A549 (cell line): ENCODE measurements at regions not wholly inside any gene's neighbourhood (a gene's known extent, or its start where the extent isn't known, plus 50 kb on each side); places are given as distances from the start of the nearest gene placed in this dataset.
A peak's percentile ranks its signal among the peaks of the same experiment; 100 is the strongest.

ENCODE experiments used
- ATAC-seq, 2 experiments: fragments of 200-7000 bp in 1 of 2; fragments of >200 bp in 1 of 2; cut with Nextera tagmentation in 1 of 2; cut with Tn5 transposase in 1 of 2; 3 replicates each; pipeline versions ENCODE4 v1.8.0 to v1.9.1; 2018 to 2020; ENCODE audit warnings: mild to moderate bottlenecking in 1 of 2, moderate library complexity in 1 of 2
- CTCF ChIA-PET: fragments of 300-600 bp; sonication (Branson Sonifier 250); formaldehyde crosslinking; extraction: SDS; loops from one replicate; lab custom pipeline; 2021; ENCODE audit warnings: antibody characterized with exemption, inconsistent platforms; lab: Yijun Ruan, JAX
- POLR2A ChIA-PET: fragments of 350-600 bp; formaldehyde crosslinking; extraction: SDS; loops from one replicate; lab custom pipeline; 2021; ENCODE audit warnings: antibody characterized with exemption, inconsistent platforms; lab: Yijun Ruan, JAX
- DNase-seq, 2 experiments: peaks; one replicate each; pipeline versions ENCODE4 v3.0.0 to v3.0.0-alpha.2; 2011 to 2016; ENCODE audit warnings: low read depth in 1 of 2, low spot score in 1 of 2
- FAIRE-seq: peaks from 2 replicates; lab custom pipeline; 2011; peaks lifted over from hg19 to GRCh38; lab: Jason Lieb, UNC
- H3K27ac ChIP-seq, 2 experiments: fragments of >200 bp; sonication (Bioruptor Twin); formaldehyde crosslinking; 3 replicates each; pipeline ENCODE4 v1.5.1; 2016 to 2017
- H3K4me1 ChIP-seq: fragments of >200 bp; sonication (Bioruptor Twin); formaldehyde crosslinking; 3 replicates; pipeline ENCODE4 v1.6.1; 2016
- H3K4me2 ChIP-seq: fragments of >200 bp; sonication (Bioruptor Twin); formaldehyde crosslinking; 3 replicates; pipeline ENCODE4 v1.6.1; 2016
- H3K4me3 ChIP-seq: fragments of >200 bp; sonication (Bioruptor Twin); formaldehyde crosslinking; 3 replicates; pipeline ENCODE4 v1.5.1; 2016
- H3K9me3 ChIP-seq: fragments of >200 bp; sonication (Bioruptor Twin); formaldehyde crosslinking; 3 replicates; pipeline ENCODE4 v1.6.1; 2016
- CBX8 ChIP-seq: fragments of 200-600 bp; sonication (generic); IDR thresholded peaks from 2 replicates; pipeline ENCODE4 v1.6.1; 2016
- EHF ChIP-seq: fragments of 250-450 bp; sonication (Bioruptor Pico); IDR thresholded peaks from 2 replicates; pipeline ENCODE4 v1.5.0; 2020; ENCODE audit warnings: mild to moderate bottlenecking
- EHMT2 ChIP-seq: fragments of 200-600 bp; sonication (generic); IDR thresholded peaks from 2 replicates; pipeline ENCODE4 v1.6.1; 2016; ENCODE audit warnings: antibody characterized with exemption, low read depth, mild to moderate bottlenecking, moderate library complexity
- EP300 ChIP-seq, 2 experiments: fragments of >200 bp; sonication (Bioruptor Twin); formaldehyde crosslinking; IDR thresholded peaks; 2 replicates in 1 of 2; 3 replicates in 1 of 2; pipeline ENCODE4 v1.6.1; 2016 to 2017
- ESRRA ChIP-seq: fragments of 150-350 bp; IDR thresholded peaks from 2 replicates; pipeline ENCODE4 v1.6.1; 2014; ENCODE audit warnings: mild to moderate bottlenecking, low read length, borderline replicate concordance
- FOSB ChIP-seq: fragments of 250-450 bp; sonication (Bioruptor Pico); IDR thresholded peaks from 2 replicates; pipeline ENCODE4 v1.5.0; 2020; ENCODE audit warnings: mild to moderate bottlenecking, moderate library complexity
- FOSL2 ChIP-seq, 2 experiments: fragments of 450-650 bp in 1 of 2; fragments of >200 bp in 1 of 2; sonication (Bioruptor Twin) in 1 of 2; formaldehyde crosslinking; IDR thresholded peaks; 2 replicates each; pipeline versions ENCODE4 v1.5.0 to v1.6.1; 2016 to 2020; ENCODE audit warnings: mild to moderate bottlenecking in 1 of 2, moderate library complexity in 1 of 2
- FOXS1 ChIP-seq: fragments of 250-450 bp; sonication (Bioruptor Pico); IDR thresholded peaks from 2 replicates; pipeline ENCODE4 v1.5.0; 2020; ENCODE audit warnings: mild to moderate bottlenecking, moderate library complexity
- GATA3 ChIP-seq: IDR thresholded peaks from 2 replicates; pipeline ENCODE4 v1.6.1; 2012; ENCODE audit warnings: borderline replicate concordance
- JUN ChIP-seq, 2 experiments: fragments of >200 bp; sonication (Bioruptor Twin); formaldehyde crosslinking; IDR thresholded peaks; 2 replicates in 1 of 2; 3 replicates in 1 of 2; pipeline ENCODE4 v1.6.1; 2016 to 2017
- JUNB ChIP-seq: fragments of >200 bp; sonication (Bioruptor Twin); formaldehyde crosslinking; IDR thresholded peaks from 2 replicates; pipeline ENCODE4 v1.6.1; 2016
- KDM1A ChIP-seq: fragments of 200-600 bp; sonication (generic); IDR thresholded peaks from 2 replicates; pipeline ENCODE4 v1.6.1; 2016; ENCODE audit warnings: low read depth, mild to moderate bottlenecking
- KDM5A ChIP-seq: fragments of 200-600 bp; sonication (generic); IDR thresholded peaks from 2 replicates; pipeline ENCODE4 v1.6.1; 2016; ENCODE audit warnings: antibody characterized with exemption, mild to moderate bottlenecking
- RAD21 ChIP-seq, 2 experiments: fragments of >200 bp in 1 of 2; sonication (Bioruptor Twin) in 1 of 2; formaldehyde crosslinking in 1 of 2; IDR thresholded peaks in 1 of 2; conservative IDR thresholded peaks in 1 of 2; 2 replicates in 1 of 2; 3 replicates in 1 of 2; pipeline ENCODE4 v1.6.1; 2012 to 2018; ENCODE audit warnings: inconsistent platforms in 1 of 2
- RCOR1 ChIP-seq: fragments of 150-350 bp; IDR thresholded peaks from 2 replicates; pipeline ENCODE4 v1.6.1; 2014; ENCODE audit warnings: antibody characterized with exemption, low read length, low read depth
- ZSCAN20 ChIP-seq: fragments of 250-450 bp; sonication (Bioruptor Pico); IDR thresholded peaks from 2 replicates; pipeline ENCODE4 v1.8.0; 2022; ENCODE audit warnings: mild to moderate bottlenecking, moderate library complexity
- WGBS: methylation state at CpG from one replicate; pipeline ENCODE4 v1.1.6; 2017; ENCODE audit errors: missing lambda C conversion rate; 5-methylcytosine and 5-hydroxymethylcytosine counted together
- TF ChIP-seq, protein P1 (sequence below): IDR thresholded peaks from 2 replicates; pipeline ENCODE4 v1.6.1; 2012
- TF ChIP-seq, protein P2 (sequence below): fragments of >200 bp; sonication (Bioruptor Twin); formaldehyde crosslinking; IDR thresholded peaks from 2 replicates; pipeline ENCODE4 v1.6.1; 2016
- TF ChIP-seq, protein P3 (sequence below): fragments of >200 bp; sonication (Bioruptor Twin); formaldehyde crosslinking; IDR thresholded peaks from 3 replicates; pipeline ENCODE4 v1.5.1; 2016
- TF ChIP-seq, protein P4 (sequence below): IDR thresholded peaks from 2 replicates; pipeline ENCODE4 v1.6.1; 2012
- TF ChIP-seq, protein P5 (sequence below): fragments of 250-450 bp; sonication (Bioruptor Pico); IDR thresholded peaks from 2 replicates; pipeline ENCODE4 v1.5.0; 2020; ENCODE audit warnings: low read depth, mild to moderate bottlenecking, moderate library complexity

DNA sequence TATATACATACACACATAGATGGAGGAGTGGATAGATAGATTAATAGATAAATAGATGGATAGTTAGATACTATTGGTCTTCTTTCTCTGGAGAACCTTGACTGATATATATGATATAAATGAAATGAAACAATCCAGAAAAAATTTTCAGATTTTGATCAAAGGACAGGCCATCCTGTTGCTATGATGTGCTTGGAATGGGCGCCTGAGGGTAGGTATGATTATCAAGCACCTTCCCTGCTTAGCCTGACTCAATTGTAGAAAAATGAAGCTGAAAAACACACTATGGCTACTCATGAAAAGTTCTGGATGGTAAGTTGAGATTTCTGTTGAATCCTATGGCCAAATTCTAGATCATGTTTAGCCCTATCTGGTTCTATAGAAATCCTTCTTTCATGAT, 266.5 kb upstream of the KLF4 start:
- ChIA-PET POLR2A (interaction anchor here (0.6 kb wide), 1 partner anchor 293 kb away, joined by 3 read pairs; no protein-coding TSS in a partner anchor), CTCF (no interaction called here)
- Histone ChIP-seq H3K4me2 (no peak overlapping the region), H3K4me3 (no peak overlapping the region), H3K9me3 (no peaks in the 10 kb centered on the region), H3K27ac (peak overlapping the region; percentile 57 to 82; a peak in 5 of 6 replicates), H3K4me1 (peaks cover 34% of the 10 kb centered on the region)
- no peak for DNase-seq
- TF ChIP-seq, protein P1, sequence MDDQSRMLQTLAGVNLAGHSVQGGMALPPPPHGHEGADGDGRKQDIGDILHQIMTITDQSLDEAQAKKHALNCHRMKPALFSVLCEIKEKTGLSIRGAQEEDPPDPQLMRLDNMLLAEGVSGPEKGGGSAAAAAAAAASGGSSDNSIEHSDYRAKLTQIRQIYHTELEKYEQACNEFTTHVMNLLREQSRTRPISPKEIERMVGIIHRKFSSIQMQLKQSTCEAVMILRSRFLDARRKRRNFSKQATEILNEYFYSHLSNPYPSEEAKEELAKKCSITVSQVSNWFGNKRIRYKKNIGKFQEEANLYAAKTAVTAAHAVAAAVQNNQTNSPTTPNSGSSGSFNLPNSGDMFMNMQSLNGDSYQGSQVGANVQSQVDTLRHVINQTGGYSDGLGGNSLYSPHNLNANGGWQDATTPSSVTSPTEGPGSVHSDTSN: no peak
- TF ChIP-seq RCOR1 (no peak), CBX8 (no peak), EHMT2 (no peak), ZSCAN20 (CRISPR knock-in tag) (no peak), FOSB (CRISPR knock-in tag) (no peak), FOXS1 (no peak)
- WGBS: 88% methylated on average over 1 of the region's 1 CpG
- no peak for FAIRE-seq
- no peak for ATAC-seq

DNA sequence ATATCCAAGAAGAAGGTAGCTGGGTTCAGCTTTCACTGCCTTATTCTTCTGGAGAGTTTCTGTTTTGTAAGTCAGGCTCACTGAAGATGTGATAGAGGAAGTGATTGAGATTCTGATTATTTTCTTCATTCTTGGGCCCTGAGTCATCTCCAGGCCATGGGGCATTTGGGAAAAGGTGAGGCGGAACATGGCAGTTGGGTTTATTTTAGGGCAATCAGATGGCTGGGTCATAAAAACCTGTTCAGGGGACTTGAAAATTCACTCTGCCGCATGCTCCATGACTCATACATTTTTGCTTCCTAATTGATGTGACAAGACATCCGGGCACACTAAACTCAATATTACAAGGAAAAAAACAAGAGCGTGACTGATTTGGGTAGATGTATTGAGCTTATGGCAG, 265.7 kb upstream of the KLF4 start:
- peak in 1 of 2 experiments; percentile 7; a peak in 2 of 6 replicates for ATAC-seq
- no peak for FAIRE-seq
- no peaks in the 10 kb centered on the region for H3K9me3 ChIP-seq
- peak overlapping the region; percentile 57 to 82 for H3K27ac ChIP-seq
- H3K4me3 ChIP-seq: no peak overlapping the region
- H3K4me2 ChIP-seq: peak overlapping the region; percentile 48
- H3K4me1 ChIP-seq: peaks cover 40% of the 10 kb centered on the region
- TF ChIP-seq EP300 (IDR thresholded peaks at IDR 0.05): peak; percentile 35 to 61; a peak in 3 of 5 replicates
- TF ChIP-seq, protein P2, sequence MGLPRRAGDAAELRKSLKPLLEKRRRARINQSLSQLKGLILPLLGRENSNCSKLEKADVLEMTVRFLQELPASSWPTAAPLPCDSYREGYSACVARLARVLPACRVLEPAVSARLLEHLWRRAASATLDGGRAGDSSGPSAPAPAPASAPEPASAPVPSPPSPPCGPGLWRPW: no peak
- TF ChIP-seq, protein P3, sequence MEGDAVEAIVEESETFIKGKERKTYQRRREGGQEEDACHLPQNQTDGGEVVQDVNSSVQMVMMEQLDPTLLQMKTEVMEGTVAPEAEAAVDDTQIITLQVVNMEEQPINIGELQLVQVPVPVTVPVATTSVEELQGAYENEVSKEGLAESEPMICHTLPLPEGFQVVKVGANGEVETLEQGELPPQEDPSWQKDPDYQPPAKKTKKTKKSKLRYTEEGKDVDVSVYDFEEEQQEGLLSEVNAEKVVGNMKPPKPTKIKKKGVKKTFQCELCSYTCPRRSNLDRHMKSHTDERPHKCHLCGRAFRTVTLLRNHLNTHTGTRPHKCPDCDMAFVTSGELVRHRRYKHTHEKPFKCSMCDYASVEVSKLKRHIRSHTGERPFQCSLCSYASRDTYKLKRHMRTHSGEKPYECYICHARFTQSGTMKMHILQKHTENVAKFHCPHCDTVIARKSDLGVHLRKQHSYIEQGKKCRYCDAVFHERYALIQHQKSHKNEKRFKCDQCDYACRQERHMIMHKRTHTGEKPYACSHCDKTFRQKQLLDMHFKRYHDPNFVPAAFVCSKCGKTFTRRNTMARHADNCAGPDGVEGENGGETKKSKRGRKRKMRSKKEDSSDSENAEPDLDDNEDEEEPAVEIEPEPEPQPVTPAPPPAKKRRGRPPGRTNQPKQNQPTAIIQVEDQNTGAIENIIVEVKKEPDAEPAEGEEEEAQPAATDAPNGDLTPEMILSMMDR: no peak
- TF ChIP-seq, protein P4, sequence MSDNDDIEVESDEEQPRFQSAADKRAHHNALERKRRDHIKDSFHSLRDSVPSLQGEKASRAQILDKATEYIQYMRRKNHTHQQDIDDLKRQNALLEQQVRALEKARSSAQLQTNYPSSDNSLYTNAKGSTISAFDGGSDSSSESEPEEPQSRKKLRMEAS: peak; percentile 67; the same call in 1 of the 2 replicates
- TF ChIP-seq JUN (IDR thresholded peaks at IDR 0.05): peak in 1 of 2 experiments; percentile 38; a peak in 1 of 5 replicates
- peak; percentile 77 for TF ChIP-seq JUNB
- peak; percentile 47; the same call in 1 of the 2 replicates for TF ChIP-seq GATA3
- peak; percentile 70; the same call in 1 of the 2 replicates for TF ChIP-seq FOSL2 (IDR thresholded peaks at IDR 0.05)
- TF ChIP-seq FOSL2 (CRISPR knock-in tag; IDR thresholded peaks at IDR 0.05): peak; percentile 83
- ChIA-PET CTCF (interaction anchor here (1.3 kb wide), 1 partner anchor 267 kb away, joined by 3 read pairs; no protein-coding TSS in a partner anchor), POLR2A (interaction anchor here (0.6 to 1.1 kb wide), 2 partner anchors 266 to 293 kb away, joined by 3 to 4 read pairs; partner anchors contain the start of gene KLF4)
- DNase-seq: peak in 1 of 2 experiments; percentile 76
- WGBS: 7% methylated on average over 4 of the region's 4 CpGs

DNA sequence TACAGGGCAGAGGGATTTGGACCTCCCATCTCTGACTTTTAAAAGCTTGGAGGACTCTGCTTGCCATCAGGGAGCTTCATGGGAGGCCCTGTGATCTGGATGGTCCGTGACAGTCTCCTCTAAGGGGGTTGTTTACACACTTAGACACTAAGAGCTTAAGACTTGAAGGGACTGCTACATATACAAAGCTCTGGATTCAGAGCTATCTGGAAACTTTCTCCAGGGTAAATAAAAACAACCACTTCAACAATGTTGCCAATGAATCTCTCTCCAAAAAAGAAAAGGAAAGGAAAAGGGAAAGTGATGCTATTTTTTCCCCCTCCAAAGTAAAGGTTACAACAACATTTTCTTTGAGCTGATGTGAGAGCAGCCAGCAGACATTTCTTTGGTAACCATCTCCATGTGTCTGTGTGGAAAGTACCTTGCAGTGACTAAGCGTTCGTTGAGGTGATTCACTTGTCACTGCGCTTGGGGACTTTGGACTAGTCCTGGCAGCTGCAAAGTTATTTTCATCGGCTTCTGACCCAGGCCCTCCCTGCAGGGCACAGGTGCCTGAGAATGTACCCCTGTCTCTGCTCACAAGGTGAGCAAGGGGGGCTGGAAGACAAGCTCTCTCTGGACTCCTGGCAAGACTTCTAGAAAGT, 262.1 kb upstream of the KLF4 start:
- CTCF ChIA-PET: interaction anchor here (0.6 to 1.6 kb wide), 8 partner anchors 9 to 818 kb away, joined by 3 to 4 read pairs (median 4); no protein-coding TSS in a partner anchor
- peak; percentile 59 to 69; a peak in 5 of 6 replicates for ATAC-seq
- no peaks in the 10 kb centered on the region for H3K9me3 ChIP-seq
- DNase-seq: peak; percentile 75 to 77
- 3% methylated on average over 5 of the region's 5 CpGs for WGBS
- H3K27ac ChIP-seq: peak overlapping the region; percentile 85 to 89
- H3K4me1 ChIP-seq: peaks cover 53% of the 10 kb centered on the region
- TF ChIP-seq, protein P2: no peak
- peak; percentile 68 for TF ChIP-seq JUNB
- peak in 1 of 2 experiments; percentile 21; a peak in 1 of 5 replicates for TF ChIP-seq RAD21 (conservative IDR thresholded peaks at IDR 0.05 in 1 of 2, IDR thresholded peaks at IDR 0.05 in 1 of 2)
- peak; percentile 51; the same call in 1 of the 2 replicates for TF ChIP-seq ESRRA
- TF ChIP-seq FOSL2 (IDR thresholded peaks at IDR 0.05): 0 out of 2 replicates have a peak, but pooled peaks have one; percentile 60
- peak; percentile 70 for TF ChIP-seq FOSL2 (CRISPR knock-in tag; IDR thresholded peaks at IDR 0.05)
- TF ChIP-seq KDM1A: no peak
- TF ChIP-seq, protein P5, sequence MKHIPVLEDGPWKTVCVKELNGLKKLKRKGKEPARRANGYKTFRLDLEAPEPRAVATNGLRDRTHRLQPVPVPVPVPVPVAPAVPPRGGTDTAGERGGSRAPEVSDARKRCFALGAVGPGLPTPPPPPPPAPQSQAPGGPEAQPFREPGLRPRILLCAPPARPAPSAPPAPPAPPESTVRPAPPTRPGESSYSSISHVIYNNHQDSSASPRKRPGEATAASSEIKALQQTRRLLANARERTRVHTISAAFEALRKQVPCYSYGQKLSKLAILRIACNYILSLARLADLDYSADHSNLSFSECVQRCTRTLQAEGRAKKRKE (CRISPR knock-in tag): no peak
- TF ChIP-seq GATA3: peak; percentile 50; the same call in 1 of the 2 replicates
- TF ChIP-seq, protein P4: peak; percentile 78
- TF ChIP-seq EP300 (IDR thresholded peaks at IDR 0.05): peak in 1 of 2 experiments; percentile 40; a peak in 1 of 5 replicates
- no peak for TF ChIP-seq KDM5A
- no peak for TF ChIP-seq EHF (CRISPR knock-in tag)
- POLR2A ChIA-PET: interaction anchor here (0.6 to 2.4 kb wide), 5 partner anchors 40 to 298 kb away, joined by 3 to 14 read pairs (median 3); partner anchors contain the start of gene KLF4
- FAIRE-seq: no peak
- H3K4me3 ChIP-seq: no peak overlapping the region; the same call in 2 of the 3 replicates
- H3K4me2 ChIP-seq: peak overlapping the region; percentile 72
